VCaP (cell line): ENCODE measurements at regions not wholly inside any gene's neighbourhood (a gene's known extent, or its start where the extent isn't known, plus 50 kb on each side); places are given as distances from the start of the nearest gene placed in this dataset.

Source experiments
- H3K27ac ChIP-seq: fragments of 450-650 bp; 2 replicates; pipeline ENCODE4 v1.5.1; 2017
- CTCF ChIP-seq: fragments of 450-650 bp; conservative IDR thresholded peaks from 2 replicates; pipeline ENCODE4 v1.5.1; 2017; ENCODE audit warnings: mild to moderate bottlenecking, moderate library complexity

- peak; percentile 36 for TF ChIP-seq CTCF
- no peak overlapping the region for H3K27ac ChIP-seq
Observed at GRCh38 chr10:36492590-36493515, 632.5 kb upstream of the ANKRD30A start.

GRCh38 chr10:36491926-36492325 lies 633.5 kb upstream of the ANKRD30A start:
- no peak overlapping the region for H3K27ac ChIP-seq
- no peak for TF ChIP-seq CTCF

- no peak for TF ChIP-seq CTCF
- no peak overlapping the region for H3K27ac ChIP-seq
Observed at GRCh38 chr10:36489611-36490228, 635.7 kb upstream of the ANKRD30A start.

- no peak overlapping the region for H3K27ac ChIP-seq
- no peak for TF ChIP-seq CTCF
Observed at GRCh38 chr10:36489181-36489580, 636.2 kb upstream of the ANKRD30A start.

- H3K27ac ChIP-seq = no peak overlapping the region
Observed at GRCh38 chr10:36488579-36488978, 636.8 kb upstream of the ANKRD30A start.

GRCh38 chr10:36479073-36479472 lies 646.3 kb upstream of the ANKRD30A start:
- TF ChIP-seq CTCF = no peak

More at GRCh38 chr10:36488579-36488978, 636.8 kb upstream of the ANKRD30A start:
- no peak for TF ChIP-seq CTCF

GRCh38 chr10:36476399-36476798 lies 649.0 kb upstream of the ANKRD30A start:
- no peak overlapping the region for H3K27ac ChIP-seq
- no peak for TF ChIP-seq CTCF

More at GRCh38 chr10:36479073-36479472, 646.3 kb upstream of the ANKRD30A start:
- no peak overlapping the region for H3K27ac ChIP-seq
